GM12873 (cell line): ENCODE measurements at regions not wholly inside any gene's neighbourhood (a gene's known extent, or its start where the extent isn't known, plus 50 kb on each side); places are given as distances from the start of the nearest gene placed in this dataset.

ENCODE experiments used
- TF ChIP-seq, protein P1 (sequence below): IDR thresholded peaks from 2 replicates; pipeline ENCODE4 v1.5.1; 2012; ENCODE audit warnings: low read depth, mild to moderate bottlenecking, moderate library complexity, low read length, control low read depth; ENCODE audit not compliant: insufficient read depth; ENCODE audit errors: missing control alignments

DNA sequence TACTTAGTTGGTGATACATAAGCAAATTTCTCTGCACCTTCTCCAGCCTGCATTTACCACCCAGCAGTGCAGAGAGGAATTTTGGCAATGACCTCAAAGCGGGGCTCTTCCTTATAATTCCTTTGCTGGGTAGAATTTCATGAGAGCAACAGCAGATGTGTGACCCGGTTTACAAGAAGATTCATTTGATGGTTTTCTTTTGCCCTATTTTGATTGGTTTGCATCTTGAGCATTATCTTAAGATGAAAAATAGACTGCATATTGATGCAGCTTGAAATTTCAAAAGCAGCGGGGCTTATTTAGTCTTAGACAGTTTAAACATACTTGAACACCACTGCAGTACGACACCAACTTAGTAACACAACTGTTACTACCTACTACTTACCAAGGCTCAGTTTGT lies 378.9 kb downstream of the TTLL7 start:
- TF ChIP-seq, protein P1, sequence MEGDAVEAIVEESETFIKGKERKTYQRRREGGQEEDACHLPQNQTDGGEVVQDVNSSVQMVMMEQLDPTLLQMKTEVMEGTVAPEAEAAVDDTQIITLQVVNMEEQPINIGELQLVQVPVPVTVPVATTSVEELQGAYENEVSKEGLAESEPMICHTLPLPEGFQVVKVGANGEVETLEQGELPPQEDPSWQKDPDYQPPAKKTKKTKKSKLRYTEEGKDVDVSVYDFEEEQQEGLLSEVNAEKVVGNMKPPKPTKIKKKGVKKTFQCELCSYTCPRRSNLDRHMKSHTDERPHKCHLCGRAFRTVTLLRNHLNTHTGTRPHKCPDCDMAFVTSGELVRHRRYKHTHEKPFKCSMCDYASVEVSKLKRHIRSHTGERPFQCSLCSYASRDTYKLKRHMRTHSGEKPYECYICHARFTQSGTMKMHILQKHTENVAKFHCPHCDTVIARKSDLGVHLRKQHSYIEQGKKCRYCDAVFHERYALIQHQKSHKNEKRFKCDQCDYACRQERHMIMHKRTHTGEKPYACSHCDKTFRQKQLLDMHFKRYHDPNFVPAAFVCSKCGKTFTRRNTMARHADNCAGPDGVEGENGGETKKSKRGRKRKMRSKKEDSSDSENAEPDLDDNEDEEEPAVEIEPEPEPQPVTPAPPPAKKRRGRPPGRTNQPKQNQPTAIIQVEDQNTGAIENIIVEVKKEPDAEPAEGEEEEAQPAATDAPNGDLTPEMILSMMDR: no peak

DNA sequence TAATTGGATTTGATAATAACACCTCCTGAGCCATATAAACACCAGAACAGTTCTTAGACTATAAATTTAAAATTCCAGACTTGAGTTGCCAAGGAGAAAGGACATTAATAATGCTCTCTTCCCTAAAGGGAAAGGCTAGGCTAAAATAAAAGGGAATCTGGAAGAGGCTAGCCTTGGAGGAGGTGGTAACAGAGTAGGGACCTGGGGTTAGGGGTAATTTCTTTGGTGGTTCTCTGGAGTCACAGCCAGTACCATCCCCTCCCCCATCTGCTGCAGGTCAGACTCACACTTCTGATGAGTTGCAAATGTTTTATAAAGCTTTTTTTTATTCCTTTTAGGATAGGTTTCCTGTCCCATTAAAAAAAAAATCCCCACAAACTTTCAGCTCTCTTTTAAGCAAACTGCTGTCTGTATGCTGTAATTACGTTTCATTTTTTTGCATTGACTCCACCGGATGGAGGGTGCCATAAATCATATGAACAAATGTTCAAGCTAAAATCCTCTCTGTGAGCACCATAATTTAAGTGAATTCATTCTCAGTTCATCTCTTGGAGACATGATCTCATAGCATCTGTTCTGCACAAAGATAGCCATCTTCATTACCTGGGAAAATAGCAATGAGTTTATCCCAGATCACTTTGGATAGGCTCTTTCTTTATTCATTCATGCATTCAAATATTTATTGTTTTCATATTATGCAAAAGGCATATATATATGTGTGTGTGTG lies 379.6 kb downstream of the TTLL7 start:
- TF ChIP-seq, protein P1: no peak

DNA sequence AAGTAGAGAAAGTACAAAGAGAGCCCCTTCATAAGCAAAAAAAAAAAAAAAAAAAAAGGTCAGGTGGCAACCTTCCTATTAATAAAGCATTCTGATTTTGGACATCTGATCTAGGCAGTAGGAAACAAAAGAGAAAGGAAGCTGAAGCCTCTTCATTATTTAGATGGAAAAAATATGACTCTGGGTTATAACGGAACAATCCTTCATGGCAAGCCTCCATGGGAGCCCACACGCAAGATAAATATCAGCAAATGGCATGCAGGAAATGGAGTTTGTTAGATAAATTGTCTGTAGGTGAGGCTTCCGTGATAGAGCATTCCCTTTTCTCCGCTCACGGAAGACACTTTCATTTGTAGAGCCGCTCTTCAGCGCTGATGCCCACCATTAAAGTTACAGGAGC lies 381.0 kb downstream of the TTLL7 start:
- TF ChIP-seq, protein P1: no peak

GRCh38 chr1:83615370-83615769 lies 383.6 kb downstream of the TTLL7 start:
- TF ChIP-seq, protein P1: no peak

- TF ChIP-seq, protein P1: no peak
Measured at GRCh38 chr1:83606416-83606955, 392.4 kb downstream of the TTLL7 start.

- TF ChIP-seq, protein P1: no peak
Measured at GRCh38 chr1:83596331-83596730, 402.6 kb downstream of the TTLL7 start.

GRCh38 chr1:83593073-83593472 lies 405.9 kb downstream of the TTLL7 start:
- TF ChIP-seq, protein P1: no peak
